A549 (cell line): ENCODE measurements at regions not wholly inside any gene's neighbourhood (a gene's known extent, or its start where the extent isn't known, plus 50 kb on each side); places are given as distances from the start of the nearest gene placed in this dataset.

Experiments
- ATAC-seq, 2 experiments: fragments of 200-7000 bp in 1 of 2; fragments of >200 bp in 1 of 2; cut with Nextera tagmentation in 1 of 2; cut with Tn5 transposase in 1 of 2; 3 replicates each; pipeline versions ENCODE4 v1.8.0 to v1.9.1; 2018 to 2020; ENCODE audit warnings: mild to moderate bottlenecking in 1 of 2, moderate library complexity in 1 of 2
- CTCF ChIA-PET: fragments of 300-600 bp; sonication (Branson Sonifier 250); formaldehyde crosslinking; extraction: SDS; loops from one replicate; lab custom pipeline; 2021; ENCODE audit warnings: antibody characterized with exemption, inconsistent platforms; lab: Yijun Ruan, JAX
- POLR2A ChIA-PET: fragments of 350-600 bp; formaldehyde crosslinking; extraction: SDS; loops from one replicate; lab custom pipeline; 2021; ENCODE audit warnings: antibody characterized with exemption, inconsistent platforms; lab: Yijun Ruan, JAX
- DNase-seq, 2 experiments: peaks; one replicate each; pipeline versions ENCODE4 v3.0.0 to v3.0.0-alpha.2; 2011 to 2016; ENCODE audit warnings: low read depth in 1 of 2, low spot score in 1 of 2
- FAIRE-seq: peaks from 2 replicates; lab custom pipeline; 2011; peaks lifted over from hg19 to GRCh38; lab: Jason Lieb, UNC
- H3K27ac ChIP-seq, 2 experiments: fragments of >200 bp; sonication (Bioruptor Twin); formaldehyde crosslinking; 3 replicates each; pipeline ENCODE4 v1.5.1; 2016 to 2017
- H3K4me1 ChIP-seq: fragments of >200 bp; sonication (Bioruptor Twin); formaldehyde crosslinking; 3 replicates; pipeline ENCODE4 v1.6.1; 2016
- H3K4me2 ChIP-seq: fragments of >200 bp; sonication (Bioruptor Twin); formaldehyde crosslinking; 3 replicates; pipeline ENCODE4 v1.6.1; 2016
- H3K4me3 ChIP-seq: fragments of >200 bp; sonication (Bioruptor Twin); formaldehyde crosslinking; 3 replicates; pipeline ENCODE4 v1.5.1; 2016
- H3K9me3 ChIP-seq: fragments of >200 bp; sonication (Bioruptor Twin); formaldehyde crosslinking; 3 replicates; pipeline ENCODE4 v1.6.1; 2016
- BHLHE40 ChIP-seq: IDR thresholded peaks from 2 replicates; pipeline ENCODE4 v1.6.1; 2012; ENCODE audit warnings: low read depth, low read length, inconsistent platforms
- CBX2 ChIP-seq: fragments of 200-600 bp; sonication (generic); IDR thresholded peaks from 2 replicates; pipeline ENCODE4 v1.6.1; 2016; ENCODE audit warnings: low read depth, mild to moderate bottlenecking, borderline replicate concordance
- CBX8 ChIP-seq: fragments of 200-600 bp; sonication (generic); IDR thresholded peaks from 2 replicates; pipeline ENCODE4 v1.6.1; 2016
- CHD4 ChIP-seq: fragments of 200-600 bp; sonication (generic); IDR thresholded peaks from 2 replicates; pipeline ENCODE4 v1.6.1; 2016; ENCODE audit warnings: antibody characterized with exemption, mild to moderate bottlenecking, borderline replicate concordance
- E2F6 ChIP-seq: IDR thresholded peaks from 2 replicates; pipeline ENCODE4 v1.6.1; 2012; ENCODE audit warnings: low read depth, borderline replicate concordance
- FOSB ChIP-seq: fragments of 250-450 bp; sonication (Bioruptor Pico); IDR thresholded peaks from 2 replicates; pipeline ENCODE4 v1.5.0; 2020; ENCODE audit warnings: mild to moderate bottlenecking, moderate library complexity
- FOXS1 ChIP-seq: fragments of 250-450 bp; sonication (Bioruptor Pico); IDR thresholded peaks from 2 replicates; pipeline ENCODE4 v1.5.0; 2020; ENCODE audit warnings: mild to moderate bottlenecking, moderate library complexity
- HOXA7 ChIP-seq: fragments of 250-450 bp; sonication (Bioruptor Pico); IDR thresholded peaks from 2 replicates; pipeline ENCODE4 v1.5.0; 2020; ENCODE audit warnings: mild to moderate bottlenecking, moderate library complexity
- JUNB ChIP-seq: fragments of >200 bp; sonication (Bioruptor Twin); formaldehyde crosslinking; IDR thresholded peaks from 2 replicates; pipeline ENCODE4 v1.6.1; 2016
- KDM5A ChIP-seq: fragments of 200-600 bp; sonication (generic); IDR thresholded peaks from 2 replicates; pipeline ENCODE4 v1.6.1; 2016; ENCODE audit warnings: antibody characterized with exemption, mild to moderate bottlenecking
- MAFK ChIP-seq: fragments of 450-650 bp; IDR thresholded peaks from 2 replicates; pipeline ENCODE4 v1.6.1; 2014; ENCODE audit not compliant: partially characterized antibody
- MAX ChIP-seq: IDR thresholded peaks from 2 replicates; pipeline ENCODE4 v1.6.1; 2012
- MYC ChIP-seq: IDR thresholded peaks from 2 replicates; pipeline ENCODE4 v1.6.1; 2012; ENCODE audit warnings: mild to moderate bottlenecking, inconsistent platforms, low read length, improper control_type of control experiment, borderline replicate concordance
- NFE2L2 ChIP-seq: fragments of 150-350 bp; conservative IDR thresholded peaks from 2 replicates; pipeline ENCODE4 v1.6.1; 2014; ENCODE audit warnings: low read length
- NR3C1 ChIP-seq: fragments of >200 bp; sonication (Bioruptor Twin); formaldehyde crosslinking; IDR thresholded peaks from 3 replicates; pipeline ENCODE4 v1.6.1; 2017
- POLR2A ChIP-seq: IDR thresholded peaks from 2 replicates; pipeline ENCODE4 v1.6.1; 2012; ENCODE audit warnings: mild to moderate bottlenecking, low read length
- POLR2AphosphoS2 ChIP-seq: conservative IDR thresholded peaks from 2 replicates; pipeline ENCODE4 v1.6.1; 2012; ENCODE audit warnings: low read length, improper control_type of control experiment, inconsistent platforms
- RARB ChIP-seq: fragments of 250-450 bp; sonication (Bioruptor Pico); IDR thresholded peaks from 2 replicates; pipeline ENCODE4 v1.8.0; 2021; ENCODE audit warnings: mild to moderate bottlenecking, moderate library complexity
- RCOR1 ChIP-seq: fragments of 150-350 bp; IDR thresholded peaks from 2 replicates; pipeline ENCODE4 v1.6.1; 2014; ENCODE audit warnings: antibody characterized with exemption, low read length, low read depth
- REST ChIP-seq: fragments of 200-600 bp; sonication (generic); IDR thresholded peaks from 2 replicates; pipeline ENCODE4 v1.6.1; 2016; ENCODE audit warnings: antibody characterized with exemption, mild to moderate bottlenecking, moderate library complexity
- RFX5 ChIP-seq: fragments of 450-650 bp; IDR thresholded peaks from 2 replicates; pipeline ENCODE4 v1.7.1; 2014; ENCODE audit warnings: antibody characterized with exemption, mild to moderate bottlenecking, moderate library complexity
- RNF2 ChIP-seq: fragments of 200-600 bp; sonication (generic); IDR thresholded peaks from 2 replicates; pipeline ENCODE4 v1.6.1; 2016; ENCODE audit warnings: low read depth, mild to moderate bottlenecking, antibody characterized with exemption, moderate library complexity, borderline replicate concordance
- SMC3 ChIP-seq: fragments of >200 bp; sonication (Bioruptor Twin); formaldehyde crosslinking; IDR thresholded peaks from 3 replicates; pipeline ENCODE4 v1.6.1; 2018; ENCODE audit warnings: inconsistent platforms
- TP53 ChIP-seq: fragments of 250-450 bp; sonication (Bioruptor Pico); IDR thresholded peaks from 2 replicates; pipeline ENCODE4 v1.5.0; 2021; ENCODE audit warnings: mild to moderate bottlenecking, moderate library complexity
- ZSCAN20 ChIP-seq: fragments of 250-450 bp; sonication (Bioruptor Pico); IDR thresholded peaks from 2 replicates; pipeline ENCODE4 v1.8.0; 2022; ENCODE audit warnings: mild to moderate bottlenecking, moderate library complexity
- WGBS: methylation state at CpG from one replicate; pipeline ENCODE4 v1.1.6; 2017; ENCODE audit errors: missing lambda C conversion rate; 5-methylcytosine and 5-hydroxymethylcytosine counted together

- no peak for FAIRE-seq
- no peaks in the 10 kb centered on the region for H3K9me3 ChIP-seq
Observed at GRCh38 chr2:121828281-121828731, 72.9 kb downstream of the TSN start.

GRCh38 chr2:121830809-121831208 is 75.4 kb downstream of the TSN start:
- POLR2A ChIA-PET, result no interaction called here
- DNase-seq, result no peak
- 6% methylated on average over 1 of the region's 1 CpG for WGBS
- no peak for TF ChIP-seq FOSB (CRISPR knock-in tag)
- TF ChIP-seq POLR2A, result no peak
- no peak for TF ChIP-seq SMC3
- no peak for TF ChIP-seq FOXS1 (CRISPR knock-in tag)
- no peak for TF ChIP-seq HOXA7 (CRISPR knock-in tag)
- no peak for TF ChIP-seq MAX
- TF ChIP-seq CHD4, result no peak
- TF ChIP-seq RCOR1, result no peak
- no peak for TF ChIP-seq REST
- TF ChIP-seq RARB (CRISPR knock-in tag), result no peak
- TF ChIP-seq E2F6, result no peak
- Histone ChIP-seq H3K4me3 (no peak overlapping the region), H3K4me2 (no peak overlapping the region), H3K4me1 (no peaks in the 10 kb centered on the region), H3K9me3 (no peaks in the 10 kb centered on the region), H3K27ac (no peak overlapping the region)
- FAIRE-seq, result no peak
- CTCF ChIA-PET, result interaction anchor here (2.0 kb wide), 1 partner anchor 20 kb away, joined by 14 read pairs; no protein-coding TSS in a partner anchor
- no peak for ATAC-seq

More at GRCh38 chr2:121828281-121828731, 72.9 kb downstream of the TSN start:
- Histone ChIP-seq H3K4me1 (no peaks in the 10 kb centered on the region), H3K4me3 (no peak overlapping the region), H3K27ac (no peak overlapping the region), H3K4me2 (no peak overlapping the region)
- ATAC-seq, result no peak
- POLR2A ChIA-PET, result interaction anchor here (0.6 kb wide), 1 partner anchor 60 kb away, joined by 3 read pairs; no protein-coding TSS in a partner anchor
- no peak for DNase-seq
- WGBS, result 33% methylated on average over 13 of the region's 13 CpGs
- CTCF ChIA-PET, result interaction anchor here (0.7 to 1.1 kb wide), 2 partner anchors 17 to 97 kb away, joined by 3 to 4 read pairs; no protein-coding TSS in a partner anchor
- TF ChIP-seq NR3C1 (no peak), CBX8 (no peak), CBX2 (no peak), NFE2L2 (no peak), BHLHE40 (no peak), RNF2 (no peak), POLR2AphosphoS2 (no peak), KDM5A (no peak)

GRCh38 chr2:121831841-121832240 is 76.4 kb downstream of the TSN start:
- Histone ChIP-seq H3K4me1 (no peaks in the 10 kb centered on the region), H3K4me2 (no peak overlapping the region), H3K9me3 (no peaks in the 10 kb centered on the region), H3K27ac (no peak overlapping the region), H3K4me3 (no peak overlapping the region)
- FAIRE-seq (no peak), ATAC-seq (no peak), DNase-seq (no peak)
- TF ChIP-seq CHD4 (no peak), POLR2AphosphoS2 (no peak), RFX5 (no peak), JUNB (no peak), ZSCAN20 (no peak), TP53 (no peak), MYC (no peak), MAX (no peak), MAFK (no peak)
- CTCF ChIA-PET, result interaction anchor here (2.0 kb wide), 1 partner anchor 21 kb away, joined by 14 read pairs; no protein-coding TSS in a partner anchor
- POLR2A ChIA-PET, result no interaction called here
- WGBS, result 41% methylated on average over 9 of the region's 9 CpGs
